Left cardiac atrium (tissue), 4 donors: ENCODE measurements at regions not wholly inside any gene's neighbourhood (a gene's known extent, or its start where the extent isn't known, plus 50 kb on each side); places are given as distances from the start of the nearest gene placed in this dataset.

Experiments
- ATAC-seq, 2 donors: fragments of 200-7000 bp; cut with Tn5 transposase; one replicate each; pipeline ENCODE4 v1.9.1; 2020; ENCODE audit warnings: mild to moderate bottlenecking in 2 of 2, moderate library complexity in 2 of 2
- DNase-seq: peaks from one replicate; pipeline ENCODE4 v3.0.0-alpha.2; 2020
- intact Hi-C, 2 donors: fragments of 100-400 bp; cut with DNase I; formaldehyde crosslinking; loops; one replicate each; pipeline versions ENCODE4 v1.14.1 to v1.15.1; 2022 to 2023
- donor health status: DM: no; HTN: yes; CAD: no.
- donor health status: DM: no; HTN: yes; CAD: no; lungs with severe emphysema.
- donor health status: DM: yes; HTN: yes; CAD: no.
- donor health status: Dilated cardiomyopathy.

DNA sequence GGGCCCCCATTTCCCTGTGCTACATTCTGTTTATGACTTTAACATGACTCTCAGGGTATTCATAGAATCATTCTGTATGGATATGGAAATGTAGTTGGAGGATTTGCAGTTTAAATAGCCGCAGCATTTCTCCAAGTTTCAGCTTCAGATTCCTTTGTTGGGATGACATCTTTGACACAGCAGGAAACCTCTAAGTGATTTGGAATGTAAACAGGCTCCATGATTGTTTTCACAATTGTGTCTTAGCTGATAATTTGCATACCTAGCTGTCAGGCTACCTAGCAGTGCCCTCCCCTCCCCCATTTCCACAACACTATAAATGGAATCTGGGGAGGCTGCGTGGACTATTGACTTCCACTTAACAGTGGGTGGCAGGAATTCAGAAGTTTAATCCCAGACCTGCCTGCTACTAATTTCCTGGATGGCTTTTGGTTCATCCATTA lies 290.2 kb downstream of the HLX start:
- ATAC-seq, result no peak
- no peak for DNase-seq
- intact Hi-C loops, result no loop called here

GRCh38 chr1:221170171-221170570 lies 290.9 kb downstream of the HLX start:
- intact Hi-C loops, result no loop called here
- ATAC-seq, result no peak

GRCh38 chr1:221171768-221172167 lies 292.5 kb downstream of the HLX start:
- intact Hi-C loops, result no loop called here
- ATAC-seq, result no peak
- no peak for DNase-seq

More at GRCh38 chr1:221170171-221170570, 290.9 kb downstream of the HLX start:
- no peak for DNase-seq

- intact Hi-C loops, result no loop called here
- DNase-seq, result no peak
- ATAC-seq, result no peak
These were observed 293.6 kb downstream of the HLX start for GRCh38 chr1:221172841-221173240.

DNA sequence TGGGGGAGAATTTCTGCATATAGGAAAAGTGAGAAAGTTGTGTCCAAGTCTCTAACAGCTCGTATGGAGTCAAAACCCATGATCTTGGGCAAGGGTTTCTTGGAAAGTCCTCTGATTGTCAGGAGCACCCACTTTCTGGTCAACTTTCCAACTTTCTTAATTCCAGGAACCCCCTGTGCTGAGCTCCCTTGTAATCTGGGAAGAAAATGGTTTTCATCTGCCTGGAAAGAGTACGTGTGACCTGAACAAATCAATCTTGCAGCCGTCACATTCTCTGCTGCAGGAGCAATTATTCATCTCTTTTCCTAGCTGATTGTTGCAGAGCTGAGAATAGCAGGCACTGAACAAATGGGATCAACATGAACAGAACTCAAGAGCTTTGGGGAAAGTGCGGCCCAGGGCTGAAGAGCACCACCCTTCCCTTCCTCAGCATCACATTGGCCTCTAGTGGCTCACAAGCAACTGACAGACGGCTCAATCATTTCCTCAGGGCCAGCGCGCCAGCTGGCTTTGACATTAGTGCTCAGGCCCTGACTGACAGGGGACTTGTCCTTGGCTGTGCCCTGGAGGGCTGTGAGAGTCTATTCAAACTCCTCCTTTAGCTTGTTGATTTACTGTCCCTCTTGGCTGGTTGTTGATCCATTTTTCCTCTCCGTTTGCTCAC lies 295.2 kb downstream of the HLX start:
- intact Hi-C loops, result no loop called here
- DNase-seq (peak; percentile 52), ATAC-seq (peak; percentile 83 to 90)

DNA sequence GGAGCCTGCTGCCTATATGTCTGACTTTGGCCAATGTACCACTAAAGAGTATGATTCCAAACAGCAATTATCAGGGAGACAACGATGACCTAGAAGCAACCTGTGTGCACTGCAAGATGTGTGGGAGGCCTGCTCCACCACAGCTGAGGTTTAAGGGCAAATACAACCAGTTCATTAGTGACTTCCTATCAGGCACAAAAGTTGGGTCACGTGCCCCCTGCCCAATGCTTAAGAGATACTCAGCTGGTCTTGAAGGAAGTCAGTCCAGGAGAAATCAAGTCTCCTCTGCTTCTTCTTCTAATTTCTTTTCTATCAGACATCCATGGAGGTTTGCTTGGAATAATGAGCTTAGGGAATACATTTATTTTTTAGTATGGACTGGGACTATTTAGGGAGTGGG lies 296.0 kb downstream of the HLX start:
- ATAC-seq (no peak), DNase-seq (no peak)
- intact Hi-C loops, result no loop called here

DNA sequence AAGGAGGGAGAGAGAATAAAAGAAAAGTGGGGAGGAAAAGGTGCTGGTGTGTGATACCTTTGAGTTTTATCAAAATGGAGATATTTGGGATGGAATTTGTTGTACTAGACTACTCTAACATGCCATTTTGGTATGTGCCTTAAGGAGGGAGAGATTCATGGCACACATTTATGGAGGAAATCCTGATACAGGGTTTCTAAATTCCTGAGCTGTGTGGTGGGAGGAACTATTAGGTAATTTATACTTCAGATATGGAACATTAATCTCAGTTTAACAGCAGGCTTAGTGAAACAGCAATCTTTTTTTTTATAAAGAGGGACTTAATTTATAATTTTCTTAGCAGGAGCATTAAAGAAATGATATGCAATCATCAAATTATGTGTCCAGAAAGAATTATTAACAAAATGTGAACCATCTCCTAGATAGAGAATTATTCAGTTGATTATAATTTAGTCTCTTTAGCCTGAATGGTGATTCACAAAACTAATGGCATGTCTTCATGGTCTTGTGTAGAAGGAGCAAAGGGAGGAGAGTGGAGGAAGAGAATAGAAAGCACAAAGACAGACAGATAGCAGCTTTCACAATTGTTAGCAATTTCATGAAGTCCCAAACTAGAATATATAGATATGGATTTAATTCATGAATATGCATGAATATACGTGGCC lies 301.6 kb downstream of the HLX start:
- DNase-seq (no peak), ATAC-seq (peak in 1 of 2 donors; percentile 23)
- intact Hi-C loops, result no loop called here

GRCh38 chr1:221182791-221183533 lies 303.7 kb downstream of the HLX start:
- ATAC-seq (no peak), DNase-seq (no peak)
- intact Hi-C loops, result no loop called here

DNA sequence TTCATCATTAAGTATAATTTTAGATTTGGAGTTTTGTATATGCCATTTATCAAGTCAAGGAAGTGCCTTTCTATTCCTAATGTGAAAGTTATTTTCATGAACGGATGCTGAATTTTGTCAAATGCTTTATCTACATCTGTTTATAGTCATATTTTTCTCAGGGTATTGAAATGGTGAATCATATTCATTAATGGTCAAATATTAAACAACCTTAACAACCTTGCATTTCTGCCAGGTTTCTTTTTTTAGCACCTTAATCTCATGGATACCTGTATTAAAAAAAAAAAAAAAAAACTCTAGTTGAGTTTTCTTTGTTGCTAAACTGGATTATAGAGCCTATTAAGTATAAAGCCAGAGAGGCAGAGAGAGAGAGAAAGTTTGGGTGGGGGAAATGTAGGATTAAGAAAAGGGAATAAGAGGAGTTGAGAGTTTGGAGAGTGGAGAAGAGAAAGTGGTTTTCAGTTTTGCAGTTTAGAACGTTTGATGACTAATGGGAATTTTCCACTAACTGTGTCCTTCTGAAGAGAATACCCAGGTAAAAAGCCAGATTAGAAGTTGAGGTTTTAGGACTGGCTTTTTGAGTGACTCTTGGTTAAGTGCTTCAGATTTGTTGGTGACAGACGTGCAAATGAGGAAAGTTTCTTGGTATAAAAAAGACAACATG lies 305.0 kb downstream of the HLX start:
- intact Hi-C loops, result no loop called here
- ATAC-seq (no peak), DNase-seq (no peak)

DNA sequence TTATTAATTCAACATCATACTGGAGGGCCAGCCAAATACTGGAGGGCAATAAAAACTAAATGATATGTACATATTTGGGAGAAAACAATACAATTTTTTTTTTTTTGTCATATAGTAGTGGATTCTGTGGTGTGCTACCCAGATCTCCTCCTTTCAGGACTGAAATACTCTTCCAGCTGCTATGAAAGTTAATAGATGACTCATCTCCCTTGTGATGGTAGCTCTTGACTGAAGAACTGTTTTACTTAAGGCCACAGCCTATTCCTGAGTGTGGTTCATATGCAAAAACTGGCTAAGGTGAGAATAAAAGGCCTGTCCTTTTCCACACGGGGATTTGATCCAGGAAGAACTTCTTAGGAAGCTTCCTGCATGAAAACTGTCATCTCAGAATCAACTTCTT lies 307.9 kb downstream of the HLX start:
- intact Hi-C loops, result no loop called here
- ATAC-seq (no peak), DNase-seq (no peak)

DNA sequence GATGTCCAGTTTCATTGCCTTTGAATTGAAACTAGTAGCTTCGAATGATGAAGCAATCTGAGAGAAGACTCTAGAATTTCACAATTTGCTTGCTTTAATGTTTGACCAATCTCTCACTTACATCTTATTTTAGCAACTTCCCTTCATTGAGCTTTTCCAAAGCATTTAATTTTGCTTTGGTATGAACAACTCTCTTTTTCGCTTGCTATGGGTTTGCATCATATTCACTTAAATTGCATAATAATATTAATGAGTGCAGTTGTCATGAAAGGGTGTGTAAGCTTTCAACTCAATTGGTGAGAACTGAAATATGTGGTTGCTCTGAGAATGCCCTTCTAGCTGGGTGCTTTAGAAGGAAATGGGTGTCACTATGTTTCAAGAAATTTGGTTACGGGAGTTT lies 309.2 kb downstream of the HLX start:
- ATAC-seq (no peak), DNase-seq (no peak)
- intact Hi-C loops, result no loop called here

DNA sequence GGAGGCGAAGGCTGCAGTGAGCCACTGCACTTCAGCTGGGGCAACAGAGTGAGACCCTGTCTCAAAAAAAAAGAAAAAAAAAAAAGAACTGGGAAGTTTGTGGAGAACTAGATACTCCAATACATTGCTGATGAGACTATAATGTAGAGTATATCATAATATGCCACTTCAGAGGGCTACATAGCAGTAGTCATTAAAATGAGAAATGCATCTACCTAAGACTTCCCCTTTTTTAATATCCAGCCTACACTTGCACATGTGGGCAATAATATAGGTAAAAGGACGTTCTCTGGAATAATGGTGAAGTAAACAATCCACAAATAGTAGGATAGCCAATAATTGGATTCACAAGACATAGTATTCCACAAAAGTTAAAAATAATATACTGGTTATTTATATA lies 311.0 kb downstream of the HLX start:
- ATAC-seq (no peak), DNase-seq (no peak)
- intact Hi-C loops, result loop anchor here in 1 of 2 donors (10.0 kb wide), 1 partner anchor 285 kb away; no protein-coding TSS in a partner anchor

GRCh38 chr1:221192055-221192454 lies 312.8 kb downstream of the HLX start:
- ATAC-seq (no peak), DNase-seq (no peak)
- intact Hi-C loops, result loop anchor here in 1 of 2 donors (10.0 kb wide), 1 partner anchor 287 kb away; no protein-coding TSS in a partner anchor

DNA sequence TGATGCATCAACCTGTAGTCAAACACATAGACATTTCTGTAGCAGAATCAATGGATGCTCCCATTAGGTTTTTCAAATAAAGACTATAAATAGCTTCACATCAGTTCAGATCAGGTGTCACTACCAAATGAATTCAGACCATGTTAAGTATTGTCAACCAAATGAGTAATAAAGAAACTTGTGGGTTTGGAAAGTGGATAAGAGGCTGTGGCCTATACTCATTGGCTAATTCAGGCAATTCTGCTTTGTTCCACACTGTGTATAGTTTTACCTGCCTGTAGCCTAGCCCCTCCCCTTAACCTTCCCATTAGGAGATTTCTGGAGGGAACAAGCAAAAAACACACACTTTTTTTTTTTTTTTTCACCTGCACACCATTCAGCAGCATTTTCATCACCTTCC lies 321.2 kb downstream of the HLX start:
- DNase-seq (no peak), ATAC-seq (no peak)
- intact Hi-C loops, result loop anchor here (5.0 to 10.0 kb wide), 2 partner anchors 316 to 323 kb away; partner anchors contain the start of gene HLX (in 1 of the 2)

- no peak for ATAC-seq
- DNase-seq, result no peak
- intact Hi-C loops, result loop anchor here (2.0 to 10.0 kb wide), 3 partner anchors 293 to 324 kb away; partner anchors contain the start of gene HLX (in 1 of the 2)
These were observed 322.5 kb downstream of the HLX start for GRCh38 chr1:221201773-221202172.

DNA sequence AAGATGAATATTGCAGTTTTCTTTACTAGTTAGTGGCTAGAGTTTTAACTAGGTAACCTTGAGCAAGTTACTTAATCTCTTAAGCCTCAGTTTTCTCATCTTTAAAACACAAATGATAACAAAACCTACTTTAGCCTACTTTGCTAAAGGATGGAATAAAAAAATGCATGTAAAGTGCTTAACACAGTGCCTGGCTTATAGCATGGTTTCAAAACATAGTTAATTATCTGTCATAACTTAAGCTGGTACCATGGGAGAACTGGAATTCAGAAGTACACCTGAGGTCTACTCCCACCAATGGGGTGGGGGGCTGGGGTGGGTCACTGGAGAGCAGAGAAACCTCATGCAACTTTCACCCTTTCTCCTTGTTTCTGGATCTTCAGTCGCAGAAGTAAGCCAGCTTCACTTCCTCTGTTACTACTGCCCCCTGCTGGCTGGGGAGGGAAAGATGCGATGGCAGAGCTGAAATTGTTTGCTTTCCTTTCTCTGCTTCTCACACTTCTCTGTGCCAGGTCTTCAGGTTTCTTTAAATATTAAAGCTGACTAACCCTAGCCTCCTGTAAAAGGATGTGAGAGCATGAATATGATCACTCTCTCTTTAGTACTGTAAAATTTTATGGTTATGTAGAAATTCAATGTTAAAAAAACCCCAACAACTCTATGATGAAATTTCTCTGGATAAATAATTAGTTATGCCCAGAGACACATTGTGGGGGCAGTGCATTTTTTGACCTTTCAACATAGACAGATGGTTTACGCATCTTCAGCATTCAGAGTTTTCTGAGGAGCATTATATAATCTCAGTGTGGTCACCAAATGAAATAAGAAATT lies 324.2 kb downstream of the HLX start:
- intact Hi-C loops, result loop anchor here (2.0 to 10.0 kb wide), 3 partner anchors 295 to 326 kb away; partner anchors contain the start of gene HLX (in 1 of the 2)
- ATAC-seq (peak; percentile 53 to 75), DNase-seq (peak; percentile 74)

- peak; percentile 63 to 65 for ATAC-seq
- intact Hi-C loops, result loop anchor here (5.0 to 10.0 kb wide), 2 partner anchors 319 to 327 kb away; partner anchors contain the start of gene HLX (in 1 of the 2)
- no peak for DNase-seq
These were observed 325.0 kb downstream of the HLX start for GRCh38 chr1:221204055-221204833.

GRCh38 chr1:221206076-221206475 lies 326.8 kb downstream of the HLX start:
- ATAC-seq (no peak), DNase-seq (no peak)
- intact Hi-C loops, result loop anchor here in 1 of 2 donors (10.0 kb wide), 1 partner anchor 321 kb away; no protein-coding TSS in a partner anchor
